WTC11 (cell line): ENCODE measurements at regions not wholly inside any gene's neighbourhood (a gene's known extent, or its start where the extent isn't known, plus 50 kb on each side); places are given as distances from the start of the nearest gene placed in this dataset.

Experiments
- MLX ChIP-seq: sonication (generic); formaldehyde crosslinking; IDR thresholded peaks from 2 replicates; pipeline ENCODE4 v1.8.1; 2023; ENCODE audit warnings: mild to moderate bottlenecking, missing genetic modification reagents, moderate library complexity
- MYBL2 ChIP-seq: sonication (generic); formaldehyde crosslinking; IDR thresholded peaks from 2 replicates; pipeline ENCODE4 v1.8.1; 2023; ENCODE audit warnings: mild to moderate bottlenecking, moderate library complexity, missing genetic modification reagents
- ZNF121 ChIP-seq: sonication (generic); formaldehyde crosslinking; IDR thresholded peaks from 2 replicates; pipeline ENCODE4 v1.8.0; 2023; ENCODE audit warnings: missing genetic modification reagents
- ZNF138 ChIP-seq: sonication (generic); formaldehyde crosslinking; conservative IDR thresholded peaks from 2 replicates; pipeline ENCODE4 v1.8.1; 2022; ENCODE audit warnings: mild to moderate bottlenecking, moderate library complexity, missing genetic modification reagents
- ZNF416 ChIP-seq: fragments of 250-450 bp; sonication (Bioruptor Pico); IDR thresholded peaks from 2 replicates; pipeline ENCODE4 v1.9.0; 2021; ENCODE audit warnings: mild to moderate bottlenecking, inconsistent platforms
- TF ChIP-seq, protein P1 (sequence below): fragments of 200-600 bp; IDR thresholded peaks from 2 replicates; pipeline ENCODE4 v1.8.0; 2022; ENCODE audit warnings: antibody characterized with exemption
- TF ChIP-seq, protein P2 (sequence below): sonication (generic); formaldehyde crosslinking; conservative IDR thresholded peaks from 2 replicates; pipeline ENCODE4 v1.8.1; 2022; ENCODE audit warnings: mild to moderate bottlenecking, missing genetic modification reagents
- TF ChIP-seq, protein P3 (sequence below): sonication (generic); formaldehyde crosslinking; IDR thresholded peaks from 2 replicates; pipeline ENCODE4 v1.8.1; 2022; ENCODE audit warnings: mild to moderate bottlenecking, missing genetic modification reagents, moderate library complexity, borderline replicate concordance

- TF ChIP-seq, protein P1, sequence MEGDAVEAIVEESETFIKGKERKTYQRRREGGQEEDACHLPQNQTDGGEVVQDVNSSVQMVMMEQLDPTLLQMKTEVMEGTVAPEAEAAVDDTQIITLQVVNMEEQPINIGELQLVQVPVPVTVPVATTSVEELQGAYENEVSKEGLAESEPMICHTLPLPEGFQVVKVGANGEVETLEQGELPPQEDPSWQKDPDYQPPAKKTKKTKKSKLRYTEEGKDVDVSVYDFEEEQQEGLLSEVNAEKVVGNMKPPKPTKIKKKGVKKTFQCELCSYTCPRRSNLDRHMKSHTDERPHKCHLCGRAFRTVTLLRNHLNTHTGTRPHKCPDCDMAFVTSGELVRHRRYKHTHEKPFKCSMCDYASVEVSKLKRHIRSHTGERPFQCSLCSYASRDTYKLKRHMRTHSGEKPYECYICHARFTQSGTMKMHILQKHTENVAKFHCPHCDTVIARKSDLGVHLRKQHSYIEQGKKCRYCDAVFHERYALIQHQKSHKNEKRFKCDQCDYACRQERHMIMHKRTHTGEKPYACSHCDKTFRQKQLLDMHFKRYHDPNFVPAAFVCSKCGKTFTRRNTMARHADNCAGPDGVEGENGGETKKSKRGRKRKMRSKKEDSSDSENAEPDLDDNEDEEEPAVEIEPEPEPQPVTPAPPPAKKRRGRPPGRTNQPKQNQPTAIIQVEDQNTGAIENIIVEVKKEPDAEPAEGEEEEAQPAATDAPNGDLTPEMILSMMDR: no peak
- no peak for TF ChIP-seq MYBL2 (CRISPR knock-in tag)
- TF ChIP-seq, protein P2, sequence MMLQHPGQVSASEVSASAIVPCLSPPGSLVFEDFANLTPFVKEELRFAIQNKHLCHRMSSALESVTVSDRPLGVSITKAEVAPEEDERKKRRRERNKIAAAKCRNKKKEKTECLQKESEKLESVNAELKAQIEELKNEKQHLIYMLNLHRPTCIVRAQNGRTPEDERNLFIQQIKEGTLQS (CRISPR knock-in tag): no peak
- no peak for TF ChIP-seq ZNF416 (CRISPR knock-in tag)
- TF ChIP-seq, protein P3, sequence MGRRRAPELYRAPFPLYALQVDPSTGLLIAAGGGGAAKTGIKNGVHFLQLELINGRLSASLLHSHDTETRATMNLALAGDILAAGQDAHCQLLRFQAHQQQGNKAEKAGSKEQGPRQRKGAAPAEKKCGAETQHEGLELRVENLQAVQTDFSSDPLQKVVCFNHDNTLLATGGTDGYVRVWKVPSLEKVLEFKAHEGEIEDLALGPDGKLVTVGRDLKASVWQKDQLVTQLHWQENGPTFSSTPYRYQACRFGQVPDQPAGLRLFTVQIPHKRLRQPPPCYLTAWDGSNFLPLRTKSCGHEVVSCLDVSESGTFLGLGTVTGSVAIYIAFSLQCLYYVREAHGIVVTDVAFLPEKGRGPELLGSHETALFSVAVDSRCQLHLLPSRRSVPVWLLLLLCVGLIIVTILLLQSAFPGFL: no peak
- TF ChIP-seq ZNF121 (CRISPR knock-in tag): no peak
- no peak for TF ChIP-seq ZNF138 (CRISPR knock-in tag)
- TF ChIP-seq MLX: no peak
Observed at GRCh38 chr14:26032348-26032747, 565.5 kb downstream of the NOVA1 start.
